Stimulated activated CD4-positive, alpha-beta T cell treated with anti-CD3 and anti-CD28 coated beads, Interleukin-15, amount 100 ng/mL, for 1 hour (primary cell): ENCODE measurements at regions not wholly inside any gene's neighbourhood (a gene's known extent, or its start where the extent isn't known, plus 50 kb on each side); places are given as distances from the start of the nearest gene placed in this dataset.

ENCODE experiments used
- DNase-seq, 2 donors: peaks; one replicate each; pipeline ENCODE4 v3.0.0-alpha.2; 2020; ENCODE audit warnings: low read depth in 1 of 2, low spot score in 1 of 2

- no peak for DNase-seq
Observed at GRCh38 chr1:182295697-182296096, 95.9 kb downstream of the GLUL start.

GRCh38 chr1:182293119-182293589 lies 98.4 kb downstream of the GLUL start:
- no peak for DNase-seq

- DNase-seq = no peak
Observed at GRCh38 chr1:182292193-182292741, 99.3 kb downstream of the GLUL start.

- no peak for DNase-seq
Observed at GRCh38 chr1:182291584-182292192, 99.9 kb downstream of the GLUL start.

- no peak for DNase-seq
Observed at GRCh38 chr1:182288749-182289604, 102.6 kb downstream of the GLUL start.

- DNase-seq = no peak
Observed at GRCh38 chr1:182286761-182287160, 104.8 kb downstream of the GLUL start.

- DNase-seq = no peak
Observed at GRCh38 chr1:182283746-182284544, 107.6 kb downstream of the GLUL start.

- DNase-seq = no peak
Observed at GRCh38 chr1:182281541-182281940, 110.0 kb downstream of the GLUL start.

- DNase-seq = no peak
Observed at GRCh38 chr1:182280504-182280900, 111.1 kb downstream of the GLUL start.

GRCh38 chr1:182279724-182280503 lies 111.7 kb downstream of the GLUL start:
- no peak for DNase-seq

- no peak for DNase-seq
Observed at GRCh38 chr1:182279302-182279701, 112.3 kb downstream of the GLUL start.

- no peak for DNase-seq
Observed at GRCh38 chr1:182278144-182279054, 113.2 kb downstream of the GLUL start.

- DNase-seq = no peak
Observed at GRCh38 chr1:182275271-182275670, 116.3 kb downstream of the GLUL start.

- DNase-seq = no peak
Observed at GRCh38 chr1:182274618-182275017, 117.0 kb downstream of the GLUL start.

- no peak for DNase-seq
Observed at GRCh38 chr1:182270731-182271130, 120.9 kb downstream of the GLUL start.

GRCh38 chr1:182269097-182269496 lies 122.5 kb downstream of the GLUL start:
- DNase-seq = no peak

GRCh38 chr1:182268669-182269068 lies 122.9 kb downstream of the GLUL start:
- no peak for DNase-seq

- no peak for DNase-seq
Observed at GRCh38 chr1:182264185-182264584, 127.4 kb downstream of the GLUL start.

GRCh38 chr1:182263706-182264105 lies 127.9 kb downstream of the GLUL start:
- DNase-seq = no peak

- DNase-seq = no peak
Observed at GRCh38 chr1:182262425-182262824, 129.2 kb downstream of the GLUL start.
